NCI-H1417 (cell line): ENCODE measurements at regions not wholly inside any gene's neighbourhood (a gene's known extent, or its start where the extent isn't known, plus 50 kb on each side); places are given as distances from the start of the nearest gene placed in this dataset.

Experiments used
- DNase-seq, 3 experiments: peaks; one replicate each; lab custom pipeline; 2025; lab: John Stamatoyannopoulos, UW

DNA sequence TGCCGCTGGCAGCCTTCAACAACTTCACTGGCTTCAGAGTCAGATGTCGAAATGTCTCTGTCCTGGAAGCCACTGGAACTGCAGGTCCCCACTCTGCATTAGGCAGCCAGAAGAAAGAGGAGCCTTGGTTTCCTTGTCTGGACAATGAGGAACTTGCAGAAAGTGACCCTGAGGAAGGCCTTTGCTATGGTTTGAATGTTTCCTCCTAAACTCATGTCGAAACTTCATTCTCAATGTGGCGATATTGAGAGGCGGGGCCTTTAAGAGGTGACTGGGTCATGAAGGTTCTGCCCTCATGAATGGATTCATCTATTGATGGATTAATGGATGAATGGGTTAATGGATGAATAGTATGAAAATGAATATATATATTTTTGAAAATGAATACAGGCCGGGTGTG, 61.6 kb upstream of the GPR26 start:
- DNase-seq, result no peak

DNA sequence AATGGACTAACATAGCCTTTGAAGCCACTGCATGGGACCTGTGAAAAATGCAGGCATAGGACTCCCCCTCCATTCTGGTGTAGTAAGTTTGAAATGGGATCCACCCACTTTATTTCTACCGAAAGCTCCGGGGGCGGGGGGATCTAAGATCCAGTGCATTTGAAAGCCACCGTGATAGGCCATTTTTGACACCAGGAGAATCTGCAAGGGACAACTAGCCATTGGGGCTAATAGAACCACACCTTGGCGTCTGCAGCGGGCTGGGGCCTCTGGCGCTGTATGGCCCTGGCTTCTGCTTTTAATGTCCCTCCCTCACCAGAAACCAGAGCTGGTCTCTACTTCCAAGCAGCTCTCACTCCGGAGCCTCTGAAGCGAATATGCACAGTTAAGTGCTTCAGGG, 60.1 kb upstream of the GPR26 start:
- no peak for DNase-seq

DNA sequence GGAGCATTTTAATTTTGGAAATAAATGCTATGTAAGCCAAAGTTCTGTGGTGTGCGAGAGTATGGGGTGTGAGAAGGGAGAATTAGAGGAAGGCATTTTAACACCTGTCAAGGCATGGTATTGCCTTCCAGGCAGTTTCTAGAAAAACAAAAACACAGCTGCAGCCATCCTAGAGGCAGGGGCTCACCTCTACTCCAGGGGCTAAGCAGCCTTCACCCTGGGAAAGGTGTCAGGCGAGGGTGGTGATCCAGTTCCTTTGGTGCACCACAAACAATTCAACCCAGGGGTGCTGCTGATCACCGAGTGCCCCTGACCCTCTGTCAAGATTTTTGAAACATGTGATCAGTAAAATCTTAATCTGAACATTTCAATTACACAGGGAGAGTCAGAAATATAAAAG, 59.2 kb upstream of the GPR26 start:
- DNase-seq, result no peak

DNA sequence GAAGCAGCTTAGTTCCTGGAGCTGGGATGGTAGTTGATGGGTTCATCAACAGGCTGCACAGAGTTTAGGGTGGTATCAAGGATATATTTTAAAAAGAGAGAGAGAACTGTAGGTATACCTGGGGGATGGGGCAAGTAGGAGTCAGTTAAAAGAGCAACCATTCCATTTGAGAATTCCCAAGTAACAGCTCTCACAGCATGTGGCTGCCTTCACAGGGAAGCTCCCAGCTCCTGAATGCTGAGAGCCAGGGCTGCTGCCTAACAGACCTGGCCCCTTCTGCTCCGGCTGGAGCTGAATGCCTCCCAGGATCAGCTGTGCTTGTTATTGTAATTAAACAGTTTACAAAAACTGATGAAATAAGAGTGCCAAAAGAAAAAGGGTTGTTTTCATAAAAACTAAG, 58.8 kb upstream of the GPR26 start:
- no peak for DNase-seq

DNA sequence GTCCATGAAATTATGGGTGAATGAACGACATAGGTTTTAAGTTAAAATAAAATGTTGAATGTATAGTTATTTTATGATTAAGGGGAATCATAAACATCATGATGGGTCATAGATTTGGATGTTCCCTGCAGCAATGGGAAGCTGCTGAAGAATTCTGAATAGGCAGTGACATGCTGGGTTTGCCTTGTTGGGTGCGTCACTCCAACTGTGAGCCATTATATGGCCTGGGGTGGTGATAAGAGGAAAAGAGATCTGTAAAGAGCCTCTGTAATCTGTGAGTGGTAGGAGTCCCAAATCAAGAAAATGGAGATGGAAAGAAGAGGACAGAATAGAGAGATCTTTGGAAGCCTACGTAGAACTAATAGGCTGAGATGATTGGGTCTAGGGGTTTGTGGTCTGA, 58.1 kb upstream of the GPR26 start:
- DNase-seq, result no peak

DNA sequence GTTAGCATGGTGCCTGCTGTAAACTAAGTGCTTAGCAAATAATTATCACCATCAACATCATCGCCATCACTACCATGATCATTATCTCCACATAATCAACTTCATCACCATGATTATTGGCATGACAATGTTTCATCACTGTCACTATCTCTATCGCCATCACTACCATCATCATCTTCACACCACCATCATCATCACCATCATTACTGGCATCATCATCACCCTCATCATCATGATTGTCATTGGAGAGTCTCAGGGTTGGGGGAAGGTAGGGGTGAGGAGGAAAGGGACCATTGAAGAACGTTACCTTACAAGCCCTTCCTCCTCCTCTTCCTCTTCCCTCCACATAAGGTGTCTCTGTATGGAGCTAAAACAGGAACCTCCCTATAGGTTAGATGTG, 54.9 kb upstream of the GPR26 start:
- no peak for DNase-seq

DNA sequence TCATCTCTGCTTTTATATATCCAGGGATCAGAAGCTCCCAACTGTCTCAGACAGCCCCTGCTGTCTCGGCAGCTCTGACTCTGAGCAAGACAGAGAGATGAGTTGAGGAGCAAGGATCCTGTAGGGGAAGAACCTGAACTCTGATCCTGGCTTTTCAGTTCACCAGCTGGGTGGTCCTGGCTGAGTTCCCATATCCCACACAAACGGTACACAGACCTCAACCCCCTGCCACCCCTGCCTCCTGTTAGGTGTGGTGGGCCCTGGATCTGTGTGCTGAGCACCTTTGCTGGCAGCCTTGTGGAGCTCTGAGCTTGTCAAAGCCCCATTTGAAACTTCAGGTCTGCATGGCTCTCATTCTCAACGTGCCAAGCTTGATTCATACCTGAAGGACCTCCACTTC, 54.3 kb upstream of the GPR26 start:
- DNase-seq, result no peak

DNA sequence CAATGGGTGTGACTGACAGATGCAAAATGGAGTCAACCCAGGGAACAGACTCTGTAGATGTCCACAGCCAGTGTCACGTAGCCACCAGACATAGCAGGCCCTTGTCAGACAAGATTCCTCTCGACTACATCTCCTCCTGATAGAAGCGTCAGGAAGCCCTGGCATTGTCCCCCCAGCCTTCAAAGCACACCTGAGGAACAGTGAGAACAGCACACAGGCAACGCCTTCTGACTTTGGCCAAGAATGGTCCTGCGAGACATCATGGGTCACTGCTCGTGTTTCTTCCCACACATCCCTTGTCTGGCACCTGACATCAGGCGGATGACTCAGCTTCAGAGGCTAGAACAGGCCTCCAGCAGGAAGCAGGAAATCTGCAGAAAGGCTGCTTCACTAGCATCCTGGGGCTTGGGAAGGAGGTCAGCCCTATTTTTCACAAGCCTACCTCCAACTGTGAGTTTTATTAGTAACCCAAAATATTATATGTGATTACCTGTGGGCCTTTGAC, 52.8 kb upstream of the GPR26 start:
- DNase-seq, result no peak

DNA sequence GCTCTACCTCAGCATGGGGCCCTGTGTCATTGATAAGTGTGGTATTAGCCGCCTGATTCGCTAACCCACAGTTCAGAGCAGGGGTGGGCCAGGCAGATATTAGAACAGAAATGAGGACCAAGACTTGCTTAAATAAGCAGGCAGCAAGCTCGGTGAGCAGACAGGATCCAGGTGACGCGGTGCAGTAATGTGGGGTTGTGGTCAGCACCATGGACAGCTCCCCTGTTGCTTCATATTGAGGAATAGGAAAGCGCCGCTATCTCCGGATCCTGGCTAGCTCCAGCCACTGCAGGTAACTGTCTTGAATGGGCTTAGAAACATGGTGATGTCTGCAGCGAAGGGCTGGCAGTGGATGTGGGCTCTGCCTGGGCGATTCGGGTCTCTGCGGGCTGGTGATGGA, 51.3 kb upstream of the GPR26 start:
- no peak for DNase-seq
